A673 (cell line): ENCODE measurements at regions not wholly inside any gene's neighbourhood (a gene's known extent, or its start where the extent isn't known, plus 50 kb on each side); places are given as distances from the start of the nearest gene placed in this dataset.

ENCODE experiments used
- BruUV-seq: library from RNA; stranded (reverse); fragments of 400-500 nt; replicated peaks from 2 replicates; lab custom pipeline; 2021; lab: Mats Ljungman, UMichigan
- CTCF ChIA-PET: fragments of 300-600 bp; sonication (Branson Sonifier 250); formaldehyde crosslinking; loops from one replicate; lab custom pipeline; 2022; ENCODE audit warnings: antibody characterized with exemption; lab: Charles Lee
- POLR2A ChIA-PET: fragments of 300-600 bp; sonication (Branson Sonifier 250); formaldehyde crosslinking; loops from one replicate; lab custom pipeline; 2022; ENCODE audit warnings: antibody characterized with exemption; ENCODE audit not compliant: low non-redundant PET; lab: Charles Lee
- DNase-seq: peaks from one replicate; pipeline ENCODE4 v3.0.0-alpha.2; 2015; ENCODE audit warnings: low spot score
- H3K27ac ChIP-seq: fragments of 200-600 bp; sonication (generic); 2 replicates; pipeline ENCODE4 v1.5.1; 2016; ENCODE audit warnings: mixed run types, low read depth, mild to moderate bottlenecking, mixed read lengths, antibody characterized with exemption, low read length; ENCODE audit not compliant: poor library complexity, severe bottlenecking
- H3K27me3 ChIP-seq: fragments of 200-600 bp; sonication (generic); replicated peaks from 2 replicates; pipeline ENCODE4 v1.6.1; 2017; ENCODE audit warnings: mixed run types, low read depth, mild to moderate bottlenecking, mixed read lengths, antibody characterized with exemption, low read length; ENCODE audit not compliant: insufficient read depth, poor library complexity
- H3K36me3 ChIP-seq: fragments of 200-600 bp; sonication (generic); 2 replicates; pipeline ENCODE4 v1.6.1; 2016; ENCODE audit warnings: mixed run types, mild to moderate bottlenecking, mixed read lengths, antibody characterized with exemption, low read length; ENCODE audit not compliant: insufficient read depth, poor library complexity, severe bottlenecking
- H3K4me1 ChIP-seq: fragments of 200-600 bp; sonication (generic); 2 replicates; pipeline ENCODE4 v1.6.1; 2017; ENCODE audit warnings: mixed run types, mild to moderate bottlenecking, mixed read lengths, antibody characterized with exemption, low read length; ENCODE audit not compliant: insufficient read depth, poor library complexity, severe bottlenecking
- H3K4me3 ChIP-seq: fragments of 200-600 bp; sonication (generic); 2 replicates; pipeline ENCODE4 v1.5.1; 2016; ENCODE audit warnings: low read depth, mixed run types, mild to moderate bottlenecking, mixed read lengths, low read length; ENCODE audit not compliant: poor library complexity, severe bottlenecking
- H3K9me3 ChIP-seq: fragments of 200-600 bp; sonication (generic); 2 replicates; pipeline ENCODE4 v1.6.1; 2016; ENCODE audit warnings: mixed run types, low read depth, mild to moderate bottlenecking, mixed read lengths, antibody characterized with exemption, low read length; ENCODE audit not compliant: poor library complexity, severe bottlenecking
- EZH2 ChIP-seq: fragments of 200-600 bp; sonication (generic); IDR thresholded peaks from 2 replicates; pipeline ENCODE4 v1.6.1; 2017; ENCODE audit warnings: borderline replicate concordance, low read depth, mild to moderate bottlenecking, mixed read lengths, antibody characterized with exemption, low read length; ENCODE audit not compliant: poor library complexity, severe bottlenecking
- intact Hi-C: fragments of 100-400 bp; cut with micrococcal nuclease; formaldehyde crosslinking; loops from one replicate; pipeline ENCODE4 v1.10.0; 2022; ENCODE audit not compliant: unreplicated experiment
- TF ChIP-seq, protein P1 (sequence below): fragments of 300-800, 200-600 bp; sonication (generic); conservative IDR thresholded peaks from 2 replicates; pipeline ENCODE4 v1.5.1; 2017; ENCODE audit warnings: low read depth, mild to moderate bottlenecking, antibody characterized with exemption, low read length, moderate library complexity, mixed read lengths

DNA sequence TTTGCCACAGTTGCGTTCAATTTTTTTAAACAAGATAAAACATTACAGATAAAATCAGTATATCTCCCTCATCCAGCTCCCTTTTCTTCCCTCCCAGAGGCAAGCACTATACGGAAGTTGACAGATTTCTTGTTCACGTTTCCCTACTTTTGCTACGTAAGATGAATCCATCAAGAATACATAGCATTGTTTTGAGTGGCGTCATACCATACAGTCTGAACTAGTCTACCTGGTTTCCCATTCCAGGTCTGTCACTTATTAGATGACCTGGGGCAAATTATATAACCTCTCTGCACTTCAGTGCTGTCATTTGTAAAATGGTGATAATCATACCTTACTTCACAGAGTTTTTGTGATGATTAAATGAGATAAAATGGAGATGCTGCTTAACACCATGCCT is 184.3 kb upstream of the SOX4 start:
- BruUV-seq, result no TSS peak
- intact Hi-C loops, result no loop called here
- CTCF ChIA-PET, result no interaction called here
- Histone ChIP-seq H3K27ac (no peak overlapping the region), H3K4me3 (no peak overlapping the region), H3K36me3 (no peaks in the 10 kb centered on the region), H3K27me3 (no peaks in the 10 kb centered on the region), H3K4me1 (no peaks in the 10 kb centered on the region), H3K9me3 (no peaks in the 10 kb centered on the region)
- POLR2A ChIA-PET, result no interaction called here
- TF ChIP-seq, protein P1, sequence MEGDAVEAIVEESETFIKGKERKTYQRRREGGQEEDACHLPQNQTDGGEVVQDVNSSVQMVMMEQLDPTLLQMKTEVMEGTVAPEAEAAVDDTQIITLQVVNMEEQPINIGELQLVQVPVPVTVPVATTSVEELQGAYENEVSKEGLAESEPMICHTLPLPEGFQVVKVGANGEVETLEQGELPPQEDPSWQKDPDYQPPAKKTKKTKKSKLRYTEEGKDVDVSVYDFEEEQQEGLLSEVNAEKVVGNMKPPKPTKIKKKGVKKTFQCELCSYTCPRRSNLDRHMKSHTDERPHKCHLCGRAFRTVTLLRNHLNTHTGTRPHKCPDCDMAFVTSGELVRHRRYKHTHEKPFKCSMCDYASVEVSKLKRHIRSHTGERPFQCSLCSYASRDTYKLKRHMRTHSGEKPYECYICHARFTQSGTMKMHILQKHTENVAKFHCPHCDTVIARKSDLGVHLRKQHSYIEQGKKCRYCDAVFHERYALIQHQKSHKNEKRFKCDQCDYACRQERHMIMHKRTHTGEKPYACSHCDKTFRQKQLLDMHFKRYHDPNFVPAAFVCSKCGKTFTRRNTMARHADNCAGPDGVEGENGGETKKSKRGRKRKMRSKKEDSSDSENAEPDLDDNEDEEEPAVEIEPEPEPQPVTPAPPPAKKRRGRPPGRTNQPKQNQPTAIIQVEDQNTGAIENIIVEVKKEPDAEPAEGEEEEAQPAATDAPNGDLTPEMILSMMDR, result no peak
- TF ChIP-seq EZH2, result no peak
- no peak for DNase-seq

DNA sequence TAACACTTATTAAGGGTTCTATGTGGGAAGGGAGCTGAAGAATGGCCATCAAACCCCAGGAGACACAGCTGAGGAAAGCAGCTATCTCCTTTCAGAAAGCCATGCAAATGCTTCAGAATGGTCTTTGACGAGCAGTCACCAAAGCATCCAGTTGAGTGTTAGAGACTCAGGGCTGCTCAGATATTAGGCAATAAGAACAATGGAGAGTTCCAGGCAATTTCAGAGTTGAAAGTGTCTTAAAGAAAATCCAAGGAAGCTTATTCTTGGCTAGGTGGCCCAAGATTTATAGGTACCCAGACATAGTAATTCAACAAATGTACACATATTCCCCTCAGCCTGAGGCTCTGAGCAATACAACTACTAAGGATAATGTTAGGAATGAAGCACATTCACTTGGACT is 180.1 kb upstream of the SOX4 start:
- BruUV-seq, result no TSS peak
- Histone ChIP-seq H3K36me3 (no peaks in the 10 kb centered on the region), H3K4me3 (no peak overlapping the region), H3K9me3 (no peaks in the 10 kb centered on the region), H3K27me3 (no peaks in the 10 kb centered on the region), H3K27ac (no peak overlapping the region), H3K4me1 (no peaks in the 10 kb centered on the region)
- intact Hi-C loops, result no loop called here
- DNase-seq, result no peak
- ChIA-PET POLR2A (no interaction called here), CTCF (no interaction called here)
- TF ChIP-seq EZH2, result no peak
- TF ChIP-seq, protein P1, result no peak

DNA sequence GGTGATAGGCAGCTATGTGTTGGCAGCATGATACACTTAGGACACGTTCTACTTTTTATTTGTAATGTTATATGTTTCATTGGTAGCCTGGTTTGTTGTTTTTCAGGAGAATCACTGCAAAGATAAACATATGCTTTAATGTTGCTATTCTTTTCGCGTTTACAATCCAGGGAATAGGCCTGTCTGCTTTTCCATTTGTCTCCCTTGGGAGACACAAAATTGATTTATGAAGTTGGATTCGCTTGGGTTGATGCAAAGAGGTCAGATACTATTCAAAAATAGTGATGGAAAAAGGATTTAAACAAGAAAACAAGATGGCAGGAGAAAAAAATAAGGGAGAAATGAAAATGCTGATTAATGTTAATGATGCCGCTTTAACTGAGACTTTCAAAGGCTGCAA is 179.5 kb upstream of the SOX4 start:
- no peak for DNase-seq
- BruUV-seq, result no TSS peak
- Histone ChIP-seq H3K27ac (no peak overlapping the region), H3K9me3 (no peaks in the 10 kb centered on the region), H3K4me3 (no peak overlapping the region), H3K4me1 (no peaks in the 10 kb centered on the region), H3K36me3 (no peaks in the 10 kb centered on the region), H3K27me3 (no peaks in the 10 kb centered on the region)
- intact Hi-C loops, result no loop called here
- ChIA-PET POLR2A (no interaction called here), CTCF (no interaction called here)
- TF ChIP-seq EZH2, result no peak

DNA sequence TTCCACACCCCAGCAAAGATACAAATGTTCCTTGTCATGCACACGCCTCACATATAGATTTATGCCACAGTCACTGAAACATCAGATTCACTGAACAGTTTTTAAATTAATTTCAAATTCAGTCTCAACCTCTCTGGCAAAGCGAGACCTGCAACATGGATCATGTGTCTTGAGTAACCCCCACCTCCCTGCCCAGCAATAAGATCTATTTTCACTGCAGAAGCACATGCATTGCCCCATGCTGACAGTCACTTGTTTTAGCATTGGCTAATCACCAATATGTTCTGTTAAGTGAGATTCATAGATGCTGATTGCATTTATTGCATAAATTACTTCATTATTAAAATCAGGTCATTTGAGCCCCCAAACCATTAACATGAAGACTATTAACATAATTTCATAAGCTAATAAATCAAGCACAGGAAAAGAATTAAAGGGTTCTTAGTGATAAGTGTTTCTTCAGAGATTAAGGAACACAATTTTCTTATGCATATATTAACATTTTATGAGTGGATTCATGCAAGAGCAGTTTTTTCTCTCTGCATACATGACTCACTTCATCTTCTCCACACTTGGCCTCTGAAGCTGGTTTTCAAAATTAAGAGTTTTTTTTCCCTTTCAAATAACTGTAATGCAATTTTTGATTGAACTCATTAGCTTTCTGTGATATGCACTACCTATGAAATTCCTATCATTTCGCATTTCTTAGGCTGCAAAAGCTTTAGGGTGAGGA is 173.2 kb upstream of the SOX4 start:
- H3K27ac ChIP-seq, result no peak overlapping the region
- H3K9me3 ChIP-seq, result no peaks in the 10 kb centered on the region
- intact Hi-C loops, result no loop called here
- no peaks in the 10 kb centered on the region for H3K27me3 ChIP-seq
- no TSS peak for BruUV-seq
- peak; percentile 10 for DNase-seq
- POLR2A ChIA-PET, result no interaction called here
- peaks cover 16% of the 10 kb centered on the region for H3K4me1 ChIP-seq
- TF ChIP-seq, protein P1, result no peak
- TF ChIP-seq EZH2, result no peak
- no peak overlapping the region for H3K4me3 ChIP-seq
- CTCF ChIA-PET, result no interaction called here
- no peaks in the 10 kb centered on the region for H3K36me3 ChIP-seq
